ENCODE measurements at regions not wholly inside any gene's neighbourhood (a gene's known extent, or its start where the extent isn't known, plus 50 kb on each side); places are given as distances from the start of the nearest gene placed in this dataset.

- TF ChIP-seq, protein P1, sequence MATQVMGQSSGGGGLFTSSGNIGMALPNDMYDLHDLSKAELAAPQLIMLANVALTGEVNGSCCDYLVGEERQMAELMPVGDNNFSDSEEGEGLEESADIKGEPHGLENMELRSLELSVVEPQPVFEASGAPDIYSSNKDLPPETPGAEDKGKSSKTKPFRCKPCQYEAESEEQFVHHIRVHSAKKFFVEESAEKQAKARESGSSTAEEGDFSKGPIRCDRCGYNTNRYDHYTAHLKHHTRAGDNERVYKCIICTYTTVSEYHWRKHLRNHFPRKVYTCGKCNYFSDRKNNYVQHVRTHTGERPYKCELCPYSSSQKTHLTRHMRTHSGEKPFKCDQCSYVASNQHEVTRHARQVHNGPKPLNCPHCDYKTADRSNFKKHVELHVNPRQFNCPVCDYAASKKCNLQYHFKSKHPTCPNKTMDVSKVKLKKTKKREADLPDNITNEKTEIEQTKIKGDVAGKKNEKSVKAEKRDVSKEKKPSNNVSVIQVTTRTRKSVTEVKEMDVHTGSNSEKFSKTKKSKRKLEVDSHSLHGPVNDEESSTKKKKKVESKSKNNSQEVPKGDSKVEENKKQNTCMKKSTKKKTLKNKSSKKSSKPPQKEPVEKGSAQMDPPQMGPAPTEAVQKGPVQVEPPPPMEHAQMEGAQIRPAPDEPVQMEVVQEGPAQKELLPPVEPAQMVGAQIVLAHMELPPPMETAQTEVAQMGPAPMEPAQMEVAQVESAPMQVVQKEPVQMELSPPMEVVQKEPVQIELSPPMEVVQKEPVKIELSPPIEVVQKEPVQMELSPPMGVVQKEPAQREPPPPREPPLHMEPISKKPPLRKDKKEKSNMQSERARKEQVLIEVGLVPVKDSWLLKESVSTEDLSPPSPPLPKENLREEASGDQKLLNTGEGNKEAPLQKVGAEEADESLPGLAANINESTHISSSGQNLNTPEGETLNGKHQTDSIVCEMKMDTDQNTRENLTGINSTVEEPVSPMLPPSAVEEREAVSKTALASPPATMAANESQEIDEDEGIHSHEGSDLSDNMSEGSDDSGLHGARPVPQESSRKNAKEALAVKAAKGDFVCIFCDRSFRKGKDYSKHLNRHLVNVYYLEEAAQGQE (IDR thresholded peaks at IDR 0.05; ENCODE audit: low read depth, low read length) = no peak
- TF ChIP-seq POLR2AphosphoS2 (IDR thresholded peaks at IDR 0.05; ENCODE audit: low read depth, low read length) (no peak), MEF2B (IDR thresholded peaks at IDR 0.05; ENCODE audit: partially characterized antibody, poor library complexity, severe bottlenecking) (no peak), FOS (IDR thresholded peaks at IDR 0.05; ENCODE audit: borderline replicate concordance, extremely low read depth, insufficient read length) (no peak), EGR1 (IDR thresholded peaks at IDR 0.05; ENCODE audit: borderline replicate concordance in 1 of 2, low read depth in 2 of 2, low read length in 2 of 2) (no peak)
Measured at GRCh38 chr2:81991282-81991681, 1686.7 kb upstream of the LRRTM1 start (continued).

DNA sequence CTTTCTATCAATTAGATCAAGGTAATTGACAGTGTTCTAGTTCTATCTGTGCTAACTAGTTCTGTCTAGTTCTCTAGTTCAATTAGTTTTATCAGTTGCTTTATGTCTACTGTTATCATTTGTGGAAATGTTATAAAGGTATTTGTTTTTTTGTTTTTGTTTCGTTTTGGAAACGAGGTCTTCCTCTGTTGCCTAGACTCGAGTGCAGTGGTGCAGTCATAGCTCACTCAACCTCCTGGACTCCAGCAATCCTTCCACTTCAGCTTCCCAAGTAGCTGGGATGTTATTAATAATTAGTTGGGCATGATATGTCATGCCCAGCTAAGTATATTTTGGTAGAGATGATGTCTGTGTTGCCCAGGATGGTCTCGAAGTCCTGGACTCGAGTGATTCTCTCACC is 1682.8 kb upstream of the LRRTM1 start:
- Histone ChIP-seq H3K79me2 (ENCODE audit: control insufficient read depth, insufficient read depth, low read length) (no peaks in the 10 kb centered on the region), H3K27me3 (replicated peaks in 1 of 2; ENCODE audit: control insufficient read depth in 2 of 2, insufficient read depth in 2 of 2, low read length in 1 of 2) (no peaks in the 10 kb centered on the region), H3K4me1 (ENCODE audit: control insufficient read depth, insufficient read depth, low read length) (no peaks in the 10 kb centered on the region), H3K9me3 (replicated peaks; ENCODE audit: control insufficient read depth, insufficient read depth, low read length) (no peaks in the 10 kb centered on the region; the same call in 2 of the 3 replicates), H4K20me1 (ENCODE audit: control insufficient read depth, insufficient read depth) (no peaks in the 10 kb centered on the region), H2AFZ (ENCODE audit: control insufficient read depth, low read depth, low read length) (no peak overlapping the region), H3K36me3 (ENCODE audit: control insufficient read depth in 2 of 2, insufficient read depth in 2 of 2, low read length in 1 of 2) (no peaks in the 10 kb centered on the region), H3K4me2 (ENCODE audit: control insufficient read depth, insufficient read depth) (no peak overlapping the region), H3K27ac (ENCODE audit: control insufficient read depth, insufficient read depth) (no peak overlapping the region), H3K9ac (ENCODE audit: control insufficient read depth, insufficient read depth, low read length) (no peak overlapping the region), H3K4me3 (no peak overlapping the region)
- BruUV-seq (replicated peaks) = no TSS peak
- in situ Hi-C loops (cut with MboI) = no loop called here
- intact Hi-C loops (cut with micrococcal nuclease; ENCODE audit: unreplicated experiment) = no loop called here
- DNase-seq (ENCODE audit: low read depth, low spot score) = no peak
- TF ChIP-seq GABPA (IDR thresholded peaks at IDR 0.05; ENCODE audit: low read depth) = no peak
- ChIA-PET RAD21 (ENCODE audit: unreplicated experiment) (no interaction called here), CTCF (no interaction called here), SMC1A (ENCODE audit: uncharacterized antibody, unreplicated experiment) (no interaction called here), POLR2A (no interaction called here)
- 0% methylated on average over 5 of the region's 5 CpGs for WGBS (ENCODE audit: insufficient coverage, insufficient replicate concordance, low lambda C conversion rate, missing lambda C conversion rate)
- FAIRE-seq = no peak
- no peak for ATAC-seq
